GM04504 (cell line): ENCODE measurements at regions not wholly inside any gene's neighbourhood (a gene's known extent, or its start where the extent isn't known, plus 50 kb on each side); places are given as distances from the start of the nearest gene placed in this dataset.

ENCODE experiments used
- DNase-seq: peaks from one replicate; pipeline ENCODE4 v3.0.0-alpha.2; 2012; ENCODE audit warnings: low read depth

DNA sequence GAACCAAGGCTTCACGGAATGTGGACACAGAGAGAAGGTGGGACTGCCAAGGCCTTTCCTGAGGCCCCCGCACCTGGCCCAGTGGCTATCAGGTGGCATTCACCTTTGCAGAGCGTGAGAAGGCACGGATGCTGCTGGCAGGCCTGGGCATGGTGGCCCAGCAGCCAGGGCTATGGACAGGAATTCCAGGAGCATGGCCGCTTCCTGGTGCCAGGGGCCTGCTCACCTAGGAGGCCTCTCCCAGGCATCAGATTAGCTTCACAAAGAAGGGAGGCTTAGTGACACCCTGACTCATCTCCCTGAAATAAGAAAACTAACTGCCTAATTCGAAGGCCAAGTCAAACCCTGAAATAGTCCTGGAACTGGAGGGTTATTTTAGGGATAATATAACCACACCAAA, 155.8 kb downstream of the TEX29 start:
- DNase-seq, result no peak

DNA sequence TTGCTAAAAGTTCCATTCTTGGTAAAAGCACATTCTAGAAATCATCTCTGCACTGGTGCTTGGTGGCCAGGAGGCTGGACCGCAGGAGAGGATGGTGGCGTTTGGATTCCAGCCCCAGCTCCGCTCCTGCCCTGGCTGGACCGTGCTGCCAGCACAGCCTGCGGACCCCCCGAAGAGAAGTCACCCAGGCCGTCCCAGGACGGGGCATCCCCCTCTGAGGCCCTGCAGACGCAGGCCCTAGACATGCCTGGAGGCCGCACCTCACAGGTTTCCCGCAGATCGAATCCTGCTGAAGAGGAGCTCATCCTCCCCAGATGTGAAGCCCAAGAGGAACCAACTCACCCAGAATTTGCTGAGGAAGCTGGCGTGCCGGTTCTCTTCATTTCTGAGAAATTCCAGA, 159.0 kb downstream of the TEX29 start:
- no peak for DNase-seq

DNA sequence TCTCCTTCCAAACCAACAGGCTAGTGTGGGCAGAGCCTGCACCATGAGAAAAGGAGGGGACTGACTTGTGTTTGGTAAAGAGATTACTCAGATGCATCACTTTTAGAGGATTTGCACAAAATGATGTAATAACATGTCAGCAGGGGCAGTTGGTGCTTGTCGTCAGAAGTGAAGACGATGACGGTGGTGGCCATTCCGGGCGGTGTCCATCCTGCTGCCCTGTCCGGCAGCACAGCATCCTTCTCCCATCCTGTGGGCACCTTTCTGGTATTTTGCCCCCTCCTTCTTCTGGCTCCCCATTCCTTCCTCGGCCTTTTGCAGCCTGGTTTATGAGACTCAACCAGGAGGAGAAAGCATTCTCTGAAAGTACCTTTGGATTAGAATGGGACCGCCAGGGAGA, 160.1 kb downstream of the TEX29 start:
- no peak for DNase-seq

DNA sequence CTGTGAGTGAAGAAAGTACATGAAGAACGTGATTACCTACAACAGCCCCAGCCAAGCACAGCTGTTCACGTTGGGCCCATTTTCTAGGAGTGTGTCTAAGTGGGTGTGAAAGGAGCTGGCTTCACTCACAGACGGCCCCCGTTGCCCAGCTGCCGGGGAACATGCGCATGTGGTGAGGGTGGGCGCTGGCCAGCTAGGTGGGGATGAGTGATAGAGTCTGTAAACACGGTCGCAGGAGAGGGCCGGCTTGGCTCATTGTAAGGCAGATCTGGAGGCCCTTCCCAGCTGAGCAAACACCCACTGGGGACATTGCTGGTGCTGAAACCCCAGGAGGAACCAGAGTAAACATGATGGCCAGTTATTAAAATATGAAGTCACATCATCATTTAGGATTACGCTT, 160.5 kb downstream of the TEX29 start:
- no peak for DNase-seq

DNA sequence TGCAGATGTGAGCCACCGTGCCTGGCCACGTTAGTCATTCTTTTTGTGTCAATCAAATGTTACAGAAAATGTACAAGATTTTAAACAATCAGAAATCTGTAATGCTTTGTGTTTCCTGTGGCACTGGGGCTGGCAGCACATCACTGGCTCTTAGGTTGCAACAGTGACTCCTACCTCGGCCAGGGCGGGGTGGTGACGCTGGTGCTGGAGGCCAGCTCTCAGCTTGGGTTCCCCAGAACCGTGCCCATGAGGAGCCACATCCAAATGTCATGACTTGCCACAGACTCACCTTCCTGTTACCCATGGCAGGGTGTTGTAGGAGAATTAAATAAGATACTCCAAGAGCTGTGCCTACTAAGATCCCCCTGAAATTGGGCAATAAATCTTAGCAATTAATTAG, 161.7 kb downstream of the TEX29 start:
- no peak for DNase-seq

DNA sequence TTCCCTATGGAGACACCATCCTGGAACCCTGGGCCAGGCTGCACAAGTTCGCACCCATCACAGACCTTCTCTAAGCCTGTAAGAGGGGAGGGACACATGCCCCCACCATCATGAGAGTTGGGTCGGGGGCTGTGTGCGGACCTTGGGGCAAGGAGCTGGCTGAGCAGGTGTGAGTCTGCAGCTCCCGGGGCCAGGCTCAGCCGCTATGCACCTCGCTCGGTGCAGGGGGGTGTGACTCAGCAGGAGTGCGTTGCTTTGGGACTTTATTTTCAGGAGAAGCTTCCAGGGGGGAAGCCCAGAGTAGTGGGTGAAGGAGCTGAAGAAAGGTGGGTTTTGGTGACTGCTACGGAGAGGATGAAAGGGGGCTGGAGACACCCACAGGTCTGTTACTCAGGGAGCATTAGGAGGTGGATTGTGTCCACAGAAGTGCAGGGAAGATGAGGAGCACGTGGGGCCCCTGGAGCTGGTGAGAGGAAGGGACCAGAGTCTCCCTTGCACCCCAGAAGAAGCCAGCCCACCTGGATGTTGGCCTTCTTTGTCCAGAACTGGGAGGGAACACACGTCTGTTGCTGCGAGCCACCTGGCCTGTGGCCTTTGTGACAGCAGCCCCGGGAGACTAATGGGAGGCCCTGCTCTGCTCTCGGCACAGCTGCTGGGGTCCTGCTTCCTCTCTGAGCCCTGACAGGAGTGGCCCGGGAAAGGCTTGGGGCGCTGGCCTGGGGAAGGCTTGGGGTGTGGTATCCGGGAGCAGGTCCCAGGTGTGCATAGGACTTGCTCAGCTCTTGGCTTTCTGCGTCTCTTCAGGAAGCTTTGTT, 162.6 kb downstream of the TEX29 start:
- DNase-seq, result no peak

DNA sequence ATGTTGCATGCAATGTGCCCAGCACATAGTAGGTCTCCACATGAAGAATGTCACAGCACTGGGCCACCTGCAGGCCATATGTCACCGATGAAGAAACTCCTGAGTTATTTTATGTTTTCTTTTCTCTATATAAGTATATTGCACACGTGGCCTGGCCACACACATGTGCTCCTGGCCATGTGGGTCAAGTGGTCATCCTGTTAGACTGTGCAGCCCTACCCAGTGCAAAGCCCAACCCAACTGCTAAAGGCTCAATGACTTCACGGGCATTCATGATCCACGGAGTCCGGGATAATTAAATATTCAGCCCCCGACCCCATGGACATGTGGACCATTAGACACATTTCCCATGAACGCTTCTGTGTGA, 163.2 kb downstream of the TEX29 start:
- no peak for DNase-seq

DNA sequence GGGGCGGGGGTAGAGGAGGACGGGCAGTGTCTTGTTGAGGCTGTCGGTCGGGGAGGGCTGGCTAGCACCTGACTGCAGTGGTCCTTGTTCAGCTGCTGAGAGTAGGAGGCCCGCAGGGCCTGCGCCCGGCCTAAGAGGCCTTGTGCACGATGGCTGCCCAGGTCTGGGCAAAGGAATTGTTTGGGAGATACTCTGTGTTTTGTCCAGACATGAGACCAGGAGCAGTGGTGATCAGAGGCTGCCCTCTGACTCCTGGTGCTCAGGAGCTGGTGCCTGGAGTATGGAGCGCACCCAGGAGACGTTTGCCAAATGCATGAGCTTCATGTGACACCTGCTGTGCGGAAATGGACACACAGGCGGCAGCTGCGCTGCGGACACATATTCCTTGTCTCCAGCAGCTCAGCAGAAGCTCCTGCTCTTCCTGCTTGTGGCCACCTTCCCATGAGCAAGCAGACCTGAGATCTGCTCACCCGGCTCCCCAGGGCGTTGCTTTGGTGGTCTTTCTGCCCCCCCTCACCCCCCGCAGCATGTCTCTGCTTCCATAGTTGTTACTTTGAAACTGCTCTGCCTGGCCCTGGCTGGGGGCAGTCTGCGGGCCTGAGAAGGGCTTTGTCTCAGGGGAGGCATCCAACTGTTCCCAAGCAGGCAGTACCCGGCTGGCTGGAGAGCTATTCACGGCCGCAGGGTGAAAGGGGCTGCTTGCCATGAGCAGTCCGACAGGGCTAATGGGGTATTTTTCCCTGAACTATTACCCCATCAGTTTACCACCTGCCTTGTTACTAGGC, 163.9 kb downstream of the TEX29 start:
- no peak for DNase-seq

DNA sequence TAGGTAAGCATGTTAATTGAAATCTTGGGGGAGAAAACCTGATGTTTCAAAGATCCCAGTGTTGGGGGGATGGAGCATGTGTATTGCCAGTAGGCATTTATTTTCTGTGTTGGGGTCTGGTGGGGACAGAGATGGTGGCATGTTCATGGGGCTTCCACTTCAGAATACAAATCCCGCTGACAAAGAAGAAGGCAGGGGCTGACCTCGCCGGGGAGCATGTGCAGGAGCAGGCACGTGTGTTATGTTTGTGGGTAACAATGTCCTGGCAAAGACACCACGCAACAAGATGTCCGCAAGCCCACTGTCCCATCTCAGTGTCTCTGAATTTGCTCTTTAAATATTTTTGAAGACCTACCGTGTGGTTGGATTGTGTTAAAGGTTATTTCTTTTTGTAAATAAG, 164.5 kb downstream of the TEX29 start:
- no peak for DNase-seq

DNA sequence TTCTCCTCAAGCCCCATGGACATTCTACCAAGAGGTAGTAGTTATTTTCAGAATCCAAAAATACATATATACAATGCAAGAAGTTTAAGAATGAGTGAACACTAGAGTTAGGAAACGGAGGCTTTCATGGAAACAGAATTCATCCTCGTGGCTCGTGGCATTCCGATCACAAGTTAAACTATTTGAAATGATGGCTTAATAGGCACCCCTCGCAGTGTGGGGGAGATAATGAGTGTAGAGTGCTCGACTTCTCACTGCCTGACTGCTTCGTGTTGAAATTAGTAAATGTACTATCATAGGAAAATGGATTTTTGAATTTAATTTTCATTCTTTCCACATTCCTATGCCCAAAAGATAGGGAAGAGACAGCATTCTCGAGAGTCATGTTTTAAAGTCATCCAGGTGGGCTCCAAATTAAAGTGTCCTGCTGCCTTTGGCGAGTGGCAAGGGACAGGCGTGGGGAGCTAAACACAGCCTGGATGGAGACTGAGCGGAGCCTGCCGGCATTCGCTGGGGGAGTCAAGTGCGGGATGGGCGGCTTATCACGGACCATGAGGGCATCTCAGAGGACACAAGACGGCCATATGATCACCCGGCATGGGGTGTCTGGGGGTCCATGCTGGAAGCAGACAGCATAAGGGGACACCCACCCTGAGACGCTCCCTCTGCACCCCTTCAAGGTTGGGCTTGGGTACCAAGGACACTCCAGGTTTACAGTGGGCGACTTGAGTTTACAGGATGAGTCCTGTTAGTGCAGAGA, 165.2 kb downstream of the TEX29 start:
- no peak for DNase-seq

DNA sequence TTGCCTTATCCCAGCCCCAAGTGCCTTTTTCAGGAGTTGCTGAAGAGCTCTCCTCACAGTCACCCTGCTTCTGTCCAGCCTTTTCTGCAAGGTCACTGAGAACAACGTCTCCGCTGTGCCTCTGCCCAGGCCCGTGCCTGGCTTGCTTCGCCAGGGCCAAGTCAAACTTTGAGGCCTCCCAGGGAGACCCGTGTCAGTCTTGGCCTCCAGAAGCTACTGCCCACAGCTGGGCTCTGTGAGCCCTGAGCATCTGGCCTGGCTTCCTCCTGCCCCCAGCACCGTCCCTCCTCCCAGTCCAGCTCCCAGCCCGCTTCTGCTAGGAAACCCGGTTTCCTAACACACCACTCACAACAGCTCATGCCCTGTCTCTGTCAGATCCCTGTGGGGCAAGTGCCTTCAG, 165.9 kb downstream of the TEX29 start:
- DNase-seq, result no peak

DNA sequence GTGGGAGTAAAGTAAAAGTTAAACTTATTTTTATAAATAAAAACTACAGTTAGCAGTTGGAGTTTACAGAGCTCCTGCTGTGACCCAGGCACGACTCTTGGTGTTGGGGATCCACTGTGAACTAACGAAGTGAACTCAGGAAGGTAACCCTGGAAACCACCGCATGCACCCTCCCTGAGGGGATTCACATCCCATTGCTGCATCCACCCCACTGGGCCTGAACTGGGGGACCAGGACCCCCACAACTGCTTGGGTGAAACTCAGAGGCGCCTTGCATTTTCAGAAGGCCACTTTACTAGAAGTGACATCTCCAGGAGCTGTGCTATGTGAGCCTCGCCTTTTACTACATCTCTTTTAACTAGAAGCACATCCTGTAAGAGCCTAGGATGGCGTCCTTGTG, 166.4 kb downstream of the TEX29 start:
- no peak for DNase-seq

DNA sequence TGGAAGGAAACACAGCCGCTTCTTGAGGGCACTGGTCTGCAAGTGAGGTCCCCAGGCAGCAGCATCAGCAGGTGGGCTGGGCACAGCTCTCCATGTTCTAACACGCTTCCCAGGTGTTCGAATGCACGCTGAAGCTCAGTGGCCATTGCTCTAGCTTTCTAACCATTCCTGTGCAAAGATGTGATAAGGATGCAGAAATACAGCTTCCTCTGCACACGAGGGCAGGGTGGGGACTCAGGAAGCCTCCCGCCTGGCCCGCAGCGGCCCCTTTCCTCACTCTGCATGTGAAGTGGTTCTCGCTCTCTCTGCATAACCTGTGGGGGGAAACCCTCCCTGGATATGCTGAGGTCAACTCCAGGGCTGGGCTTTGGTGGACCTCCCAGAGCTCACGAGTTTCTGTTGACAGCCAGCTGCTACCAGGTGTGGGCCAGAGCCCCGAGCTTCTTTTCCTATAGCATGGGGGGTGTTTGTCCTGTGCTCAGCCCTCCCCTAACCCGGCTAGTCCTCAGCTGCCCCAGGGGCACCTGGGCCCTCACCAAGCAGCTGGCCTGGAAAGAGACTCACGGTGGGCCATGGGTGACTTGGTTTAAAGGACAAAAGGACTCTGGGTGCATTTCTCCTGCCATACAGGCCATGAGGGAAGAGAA, 168.2 kb downstream of the TEX29 start:
- DNase-seq, result no peak

DNA sequence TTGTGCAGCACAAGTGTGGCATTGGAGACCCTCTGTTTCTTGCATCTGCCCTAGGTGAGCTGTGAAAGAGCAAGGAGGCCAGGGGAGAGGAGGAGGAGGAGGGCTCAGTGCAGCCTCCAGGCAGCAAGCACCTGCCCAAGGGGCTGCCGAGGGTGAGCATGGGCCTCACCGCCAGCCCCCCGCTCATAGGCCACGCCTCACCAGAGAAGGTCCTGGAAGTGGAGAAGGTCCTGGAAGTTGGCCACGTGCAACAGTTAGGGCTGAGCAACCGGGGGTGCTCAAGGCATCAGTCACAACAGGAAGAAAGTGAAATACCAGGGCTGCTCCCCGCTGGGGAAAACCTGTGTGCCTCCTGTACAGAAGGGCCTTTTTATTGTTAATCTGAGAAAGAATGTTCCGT, 168.9 kb downstream of the TEX29 start:
- DNase-seq, result no peak

DNA sequence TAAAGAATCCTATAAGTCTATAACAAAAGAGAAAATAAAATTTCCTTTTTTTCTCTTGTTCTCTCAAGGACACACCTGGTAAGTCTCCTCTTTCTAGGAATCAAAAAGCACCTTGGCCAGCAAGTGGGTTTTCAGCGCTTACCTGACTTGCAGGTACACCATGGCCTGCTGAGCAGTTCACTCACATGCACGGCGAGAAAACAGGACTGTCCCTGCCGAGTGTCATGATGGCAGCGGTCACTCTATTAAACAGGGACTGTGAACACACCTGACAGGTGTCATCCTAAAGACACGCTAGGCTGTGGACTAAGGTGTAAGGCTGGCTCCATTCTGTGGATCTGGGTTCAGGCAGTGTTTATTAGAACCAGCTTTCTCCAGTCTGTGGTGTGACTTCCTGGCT, 170.2 kb downstream of the TEX29 start:
- no peak for DNase-seq

DNA sequence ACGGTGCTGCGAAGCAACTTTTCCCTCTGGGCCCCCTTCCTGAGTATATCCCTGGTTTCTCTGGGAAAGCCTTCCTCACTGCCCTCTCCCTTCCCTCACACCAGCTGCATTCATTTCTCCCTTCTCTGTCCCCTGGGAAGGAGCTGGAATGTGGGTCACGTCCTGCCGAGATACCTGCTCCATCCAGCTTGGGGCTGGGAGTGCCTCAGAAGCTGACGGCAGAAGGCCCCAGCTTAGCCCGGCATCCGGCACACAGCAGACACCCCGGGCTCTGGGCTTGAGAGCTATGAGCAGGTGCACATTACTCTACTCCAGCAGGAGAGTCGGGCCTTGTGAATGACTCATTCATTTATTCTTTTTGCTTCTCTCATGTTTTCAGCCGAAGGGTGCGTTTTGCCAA, 170.6 kb downstream of the TEX29 start:
- DNase-seq, result no peak

DNA sequence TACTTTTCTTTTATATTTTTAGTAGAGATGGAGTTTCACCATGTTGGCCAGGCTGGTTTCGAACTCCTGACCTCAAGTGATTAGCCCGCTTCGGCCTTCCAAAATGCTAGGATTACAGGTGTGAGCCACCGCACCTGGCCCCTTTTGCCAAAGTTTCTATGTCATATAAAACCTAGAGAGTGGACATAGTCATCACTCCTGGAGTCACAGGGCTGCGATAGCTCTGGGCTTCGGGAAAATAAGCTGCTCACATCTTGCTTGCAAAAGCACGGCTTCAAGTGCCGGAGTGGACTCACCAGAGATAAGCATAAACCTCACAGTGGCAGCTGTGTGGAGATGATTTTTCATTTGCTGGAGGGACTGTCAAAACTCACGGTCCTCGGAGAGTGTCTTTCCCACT, 171.2 kb downstream of the TEX29 start:
- DNase-seq, result no peak

DNA sequence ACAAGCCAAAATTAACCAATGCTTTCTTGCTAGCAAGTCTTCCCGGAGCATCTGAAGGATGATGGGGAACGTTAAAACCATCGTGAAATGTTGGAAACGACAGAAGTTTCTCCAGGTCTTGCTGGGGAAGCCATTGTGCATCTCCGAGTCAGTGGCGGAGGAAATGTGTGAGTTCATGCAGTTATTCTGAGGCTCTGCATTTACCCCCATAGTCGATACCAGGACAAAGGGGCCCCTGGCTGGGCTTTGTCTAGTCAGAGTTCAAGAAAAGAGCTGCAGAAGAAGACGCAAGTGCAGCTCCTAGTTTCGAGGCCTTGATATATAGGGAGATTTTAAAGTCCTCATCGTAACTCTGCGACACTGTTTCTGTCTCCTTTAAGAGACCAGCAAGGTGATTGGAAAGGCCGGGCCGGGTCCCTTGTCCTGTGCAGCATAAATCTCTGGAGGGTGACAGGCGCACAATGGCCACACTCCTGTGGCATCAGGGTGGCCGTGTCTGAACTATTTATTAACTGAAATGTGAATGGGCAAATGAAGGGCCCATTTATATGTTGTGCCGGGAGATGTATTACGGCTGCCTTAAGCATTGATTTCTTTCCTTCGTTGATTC, 172.0 kb downstream of the TEX29 start:
- no peak for DNase-seq

DNA sequence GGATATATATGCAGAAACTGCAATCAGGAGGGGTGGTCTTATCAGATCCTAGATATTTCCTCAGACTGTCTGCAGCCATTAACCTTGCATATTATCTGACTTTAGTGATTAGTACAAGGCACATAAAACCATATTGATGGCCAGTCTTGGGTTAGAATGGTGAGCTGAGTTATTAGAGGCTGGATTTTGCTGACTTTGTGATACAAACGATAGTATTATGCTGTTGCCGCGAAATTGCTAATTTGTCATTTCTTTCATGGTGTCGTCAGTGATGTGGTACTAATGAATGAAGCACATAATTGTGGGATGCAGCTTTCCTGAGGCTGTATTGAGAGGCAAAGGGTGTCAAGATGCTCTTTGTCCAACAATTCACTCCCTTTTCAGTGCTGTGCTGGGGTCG, 172.5 kb downstream of the TEX29 start:
- DNase-seq, result no peak

DNA sequence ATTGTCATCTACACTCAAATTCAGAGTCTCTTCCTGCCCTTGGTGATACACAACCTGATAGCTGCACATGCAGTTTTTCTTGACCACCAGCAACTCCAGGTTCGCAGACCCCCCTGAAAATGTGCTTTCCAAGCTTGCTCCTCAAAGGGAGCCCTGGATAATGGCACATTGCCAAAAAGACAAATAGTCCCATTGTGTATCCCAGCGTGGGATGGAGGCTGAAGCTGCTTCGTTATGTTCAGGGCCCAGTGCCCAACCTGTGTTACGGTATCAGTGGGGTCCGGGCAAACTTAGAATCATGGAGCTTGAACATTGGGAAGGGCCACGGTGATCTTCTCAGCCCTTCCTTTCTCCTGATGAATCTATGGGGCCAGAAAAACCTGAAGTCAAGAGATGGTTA, 173.0 kb downstream of the TEX29 start:
- DNase-seq, result no peak

DNA sequence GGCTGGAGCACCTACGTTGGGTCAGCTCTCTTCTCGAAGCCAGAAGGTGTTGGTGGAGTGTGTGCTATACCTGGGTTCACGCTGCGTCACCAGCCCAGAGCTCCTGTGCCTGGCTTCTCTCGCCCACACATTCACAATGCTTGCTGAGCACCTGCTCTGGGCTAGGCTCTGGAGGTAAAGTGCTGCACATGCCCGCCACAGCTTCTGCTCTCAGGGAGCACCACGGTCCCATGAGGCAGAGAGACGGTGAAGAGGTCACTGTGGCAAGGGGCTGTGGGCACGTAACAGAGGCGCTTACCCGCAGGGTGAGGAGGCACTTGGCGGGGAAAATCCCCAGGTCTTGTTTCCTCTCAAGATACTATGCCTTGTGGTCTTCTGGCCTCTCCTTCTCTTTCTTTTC, 174.2 kb downstream of the TEX29 start:
- no peak for DNase-seq
